HCT116 (cell line): ENCODE measurements at regions not wholly inside any gene's neighbourhood (a gene's known extent, or its start where the extent isn't known, plus 50 kb on each side); places are given as distances from the start of the nearest gene placed in this dataset.

Source experiments
- ATAC-seq: fragments of 200-7000 bp; cut with Tn5 transposase; 2 replicates; pipeline ENCODE4 v1.9.1; 2020; ENCODE audit warnings: mild to moderate bottlenecking, moderate library complexity
- BruUV-seq: library from RNA; stranded (reverse); fragments of 400-500 nt; replicated peaks from 2 replicates; lab custom pipeline; 2021; lab: Mats Ljungman, UMichigan
- CTCF ChIA-PET: fragments of 300-600 bp; sonication (Branson Sonifier 250); formaldehyde crosslinking; loops from one replicate; lab custom pipeline; 2021; ENCODE audit warnings: antibody characterized with exemption; lab: Charles Lee
- POLR2A ChIA-PET: fragments of 300-600, 350-600 bp; sonication (Branson Sonifier 250); formaldehyde crosslinking; loops from one replicate; lab custom pipeline; 2021; ENCODE audit warnings: antibody characterized with exemption; lab: Charles Lee
- RAD21 ChIA-PET, 2 experiments: fragments of 300-600 bp; sonication (Branson Sonifier 250); formaldehyde crosslinking; loops; one replicate each; lab custom pipeline; 2023; ENCODE audit warnings: low total read pairs in 2 of 2; ENCODE audit not compliant: uncharacterized antibody in 2 of 2, unreplicated experiment in 2 of 2, low non-redundant PET in 1 of 2; lab: Charles Lee
- DNase-seq: peaks from one replicate; pipeline ENCODE4 v3.0.0-alpha.2; 2010; ENCODE audit warnings: low read depth, low spot score
- H2AFZ ChIP-seq: fragments of 200-600 bp; shearing (Covaris generic), sonication (generic); 2 replicates; pipeline ENCODE4 v1.6.1; 2017; ENCODE audit warnings: low read depth, mixed run types, mixed read lengths, antibody characterized with exemption, low read length; ENCODE audit not compliant: poor library complexity, severe bottlenecking
- H3K27ac ChIP-seq: 2 replicates; pipeline ENCODE4 v1.5.1; 2012; ENCODE audit warnings: low read depth, low read length
- H3K27me3 ChIP-seq: fragments of 200-600 bp; sonication (generic); 2 replicates; pipeline ENCODE4 v1.6.1; 2016; ENCODE audit warnings: mixed run types, low read length, mixed read lengths; ENCODE audit not compliant: insufficient read depth
- H3K36me3 ChIP-seq, 2 experiments: fragments of 200-500 bp in 1 of 2; fragments of 200-600 bp in 1 of 2; sonication (Bioruptor generic) in 1 of 2; sonication (generic) in 1 of 2; 2 replicates each; pipeline versions ENCODE4 v1.5.1 to v1.6.1; 2014 to 2016; ENCODE audit warnings: low read length in 2 of 2, inconsistent platforms in 1 of 2, mixed read lengths in 1 of 2, mixed run types in 1 of 2; ENCODE audit not compliant: insufficient read depth in 2 of 2, control insufficient read depth in 1 of 2
- H3K4me1 ChIP-seq, 2 experiments: fragments of 200-600 bp in 1 of 2; sonication (generic) in 1 of 2; 2 replicates each; pipeline versions ENCODE4 v1.5.1 to v1.6.1; 2012 to 2017; ENCODE audit warnings: low read length in 2 of 2, inconsistent platforms in 1 of 2, mild to moderate bottlenecking in 1 of 2, mixed read lengths in 1 of 2, mixed run types in 1 of 2, moderate library complexity in 1 of 2; ENCODE audit not compliant: insufficient read depth in 2 of 2, control insufficient read depth in 1 of 2
- H3K4me2 ChIP-seq: fragments of 200-600 bp; sonication (generic); 2 replicates; pipeline ENCODE4 v1.6.1; 2017; ENCODE audit warnings: mixed run types, low read length, mixed read lengths
- H3K4me3 ChIP-seq, 2 experiments: fragments of 200-600 bp in 1 of 2; sonication (generic) in 1 of 2; replicated peaks in 1 of 2; 2 replicates each; pipeline ENCODE4 v1.5.1; 2011 to 2016; ENCODE audit warnings: low read length in 2 of 2, control low read depth in 1 of 2, low read depth in 1 of 2, mild to moderate bottlenecking in 1 of 2, mixed read lengths in 1 of 2, mixed run types in 1 of 2
- H3K79me2 ChIP-seq: fragments of 200-600 bp; sonication (generic); 2 replicates; pipeline ENCODE4 v1.6.1; 2017; ENCODE audit warnings: mild to moderate bottlenecking, mixed run types, low read length, moderate library complexity, mixed read lengths; ENCODE audit not compliant: insufficient read depth
- H3K9ac ChIP-seq: fragments of 200-600 bp; sonication (generic); 2 replicates; pipeline ENCODE4 v1.6.1; 2016; ENCODE audit warnings: low read length, mixed read lengths
- H3K9me2 ChIP-seq: fragments of 200-600 bp; sonication (generic), shearing (Covaris generic); 2 replicates; pipeline ENCODE4 v1.6.1; 2017; ENCODE audit warnings: mixed run types, mild to moderate bottlenecking, moderate library complexity; ENCODE audit not compliant: insufficient read depth
- H3K9me3 ChIP-seq, 2 experiments: fragments of 200-500 bp in 1 of 2; fragments of 200-600 bp in 1 of 2; sonication (Bioruptor generic) in 1 of 2; sonication (generic) in 1 of 2; 2 replicates each; pipeline ENCODE4 v1.6.1; 2014 to 2017; ENCODE audit warnings: low read length in 2 of 2, mixed read lengths in 2 of 2, inconsistent platforms in 1 of 2, low read depth in 1 of 2, mild to moderate bottlenecking in 1 of 2, mixed run types in 1 of 2, moderate library complexity in 1 of 2; ENCODE audit not compliant: control insufficient read depth in 1 of 2, insufficient read depth in 1 of 2
- H4K20me1 ChIP-seq: fragments of 200-600 bp; sonication (generic), shearing (Covaris generic); 2 replicates; pipeline ENCODE4 v1.6.1; 2017; ENCODE audit warnings: mixed run types, mild to moderate bottlenecking, moderate library complexity; ENCODE audit not compliant: insufficient read depth
- CEBPB ChIP-seq: IDR thresholded peaks from 2 replicates; pipeline ENCODE4 v1.6.1; 2012; ENCODE audit warnings: low read depth
- ELF1 ChIP-seq: IDR thresholded peaks from 2 replicates; pipeline ENCODE4 v1.6.1; 2012; ENCODE audit warnings: low read depth, borderline replicate concordance
- EZH2 ChIP-seq: fragments of 200-600 bp; sonication (generic); IDR thresholded peaks from 2 replicates; pipeline ENCODE4 v1.6.1; 2017; ENCODE audit warnings: antibody characterized with exemption, mixed run types
- JUND ChIP-seq: IDR thresholded peaks from 2 replicates; pipeline ENCODE4 v1.6.1; 2012
- SIN3A ChIP-seq: IDR thresholded peaks from 2 replicates; pipeline ENCODE4 v1.6.1; 2012; ENCODE audit warnings: low read depth
- SP1 ChIP-seq: IDR thresholded peaks from 2 replicates; pipeline ENCODE4 v1.6.1; 2012; ENCODE audit warnings: low read depth
- SRF ChIP-seq: IDR thresholded peaks from 2 replicates; pipeline ENCODE4 v1.6.1; 2012; ENCODE audit warnings: low read depth
- TCF7L2 ChIP-seq: IDR thresholded peaks from 2 replicates; pipeline ENCODE4 v1.7.0; 2011; ENCODE audit warnings: borderline replicate concordance, inconsistent platforms; ENCODE audit not compliant: insufficient read depth, insufficient read length; ENCODE audit errors: extremely low read depth
- YY1 ChIP-seq: IDR thresholded peaks from 2 replicates; pipeline ENCODE4 v1.6.1; 2011; ENCODE audit warnings: low read length, low read depth, moderate library complexity, mild to moderate bottlenecking; ENCODE audit not compliant: insufficient replicate concordance; ENCODE audit errors: extremely low read depth
- intact Hi-C: fragments of 100-400 bp; cut with micrococcal nuclease; formaldehyde crosslinking; loops from 2 replicates; pipeline ENCODE4 v1.10.0; 2022
- TF ChIP-seq, protein P1 (sequence below): IDR thresholded peaks from 2 replicates; pipeline ENCODE4 v1.6.1; 2011; ENCODE audit warnings: mild to moderate bottlenecking, low read length, moderate library complexity; ENCODE audit not compliant: insufficient replicate concordance; ENCODE audit errors: extremely low read depth
- TF ChIP-seq, protein P2 (sequence below): IDR thresholded peaks from 2 replicates; pipeline ENCODE4 v1.6.1; 2012; ENCODE audit warnings: low read depth

DNA sequence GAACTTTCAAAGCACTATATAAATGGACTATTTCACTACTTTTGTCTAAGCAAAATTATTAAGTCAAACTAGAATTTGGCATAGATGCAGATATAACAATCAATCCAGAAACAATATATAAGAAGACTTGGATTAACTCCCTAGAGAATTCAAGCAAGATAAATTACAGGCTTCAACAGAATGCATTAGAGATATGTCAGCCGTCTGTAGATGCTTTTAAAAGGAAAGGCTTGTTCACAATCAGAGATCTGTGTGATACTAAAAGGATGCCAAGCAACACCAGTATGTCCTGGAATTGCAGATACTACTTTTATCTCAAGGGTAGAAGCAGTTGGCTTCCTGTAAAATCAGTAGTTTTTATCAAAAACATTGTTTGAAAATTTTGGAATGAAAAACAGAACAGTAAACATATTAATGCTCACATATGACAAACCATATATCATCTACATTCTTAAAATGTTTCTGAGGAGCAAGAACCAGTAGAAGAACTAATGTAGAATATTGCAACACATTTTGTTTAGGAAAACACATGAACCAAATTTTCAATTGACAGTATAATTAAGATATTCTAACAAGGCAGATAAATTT is 947.9 kb upstream of the LRRN3 start (continued):
- TF ChIP-seq, protein P1, sequence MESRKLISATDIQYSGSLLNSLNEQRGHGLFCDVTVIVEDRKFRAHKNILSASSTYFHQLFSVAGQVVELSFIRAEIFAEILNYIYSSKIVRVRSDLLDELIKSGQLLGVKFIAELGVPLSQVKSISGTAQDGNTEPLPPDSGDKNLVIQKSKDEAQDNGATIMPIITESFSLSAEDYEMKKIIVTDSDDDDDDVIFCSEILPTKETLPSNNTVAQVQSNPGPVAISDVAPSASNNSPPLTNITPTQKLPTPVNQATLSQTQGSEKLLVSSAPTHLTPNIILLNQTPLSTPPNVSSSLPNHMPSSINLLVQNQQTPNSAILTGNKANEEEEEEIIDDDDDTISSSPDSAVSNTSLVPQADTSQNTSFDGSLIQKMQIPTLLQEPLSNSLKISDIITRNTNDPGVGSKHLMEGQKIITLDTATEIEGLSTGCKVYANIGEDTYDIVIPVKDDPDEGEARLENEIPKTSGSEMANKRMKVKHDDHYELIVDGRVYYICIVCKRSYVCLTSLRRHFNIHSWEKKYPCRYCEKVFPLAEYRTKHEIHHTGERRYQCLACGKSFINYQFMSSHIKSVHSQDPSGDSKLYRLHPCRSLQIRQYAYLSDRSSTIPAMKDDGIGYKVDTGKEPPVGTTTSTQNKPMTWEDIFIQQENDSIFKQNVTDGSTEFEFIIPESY: no peak

DNA sequence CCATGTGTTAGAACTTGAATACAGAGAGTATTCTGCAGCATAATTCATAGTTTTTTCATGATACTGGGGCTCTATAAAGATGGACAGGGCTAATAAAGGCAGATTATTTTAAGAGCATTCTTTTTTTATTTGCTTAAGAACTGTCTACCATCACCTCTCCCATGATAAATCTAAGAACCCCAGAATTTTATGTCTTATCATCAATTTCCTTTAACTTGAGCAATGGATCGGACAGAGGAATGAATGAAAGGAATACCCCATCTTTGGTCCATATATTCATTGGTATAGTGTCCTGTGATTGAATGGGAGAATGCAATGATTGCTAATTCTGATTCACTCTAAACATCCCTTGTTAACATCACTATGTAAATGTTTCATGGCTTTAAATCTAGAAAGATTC is 946.3 kb upstream of the LRRN3 start:
- peaks cover 0 to 7% of the 10 kb centered on the region in 2 experiments; a peak in 2 of 4 replicates for H3K9me3 ChIP-seq
- H3K27me3 ChIP-seq: no peaks in the 10 kb centered on the region
- TF ChIP-seq, protein P2, sequence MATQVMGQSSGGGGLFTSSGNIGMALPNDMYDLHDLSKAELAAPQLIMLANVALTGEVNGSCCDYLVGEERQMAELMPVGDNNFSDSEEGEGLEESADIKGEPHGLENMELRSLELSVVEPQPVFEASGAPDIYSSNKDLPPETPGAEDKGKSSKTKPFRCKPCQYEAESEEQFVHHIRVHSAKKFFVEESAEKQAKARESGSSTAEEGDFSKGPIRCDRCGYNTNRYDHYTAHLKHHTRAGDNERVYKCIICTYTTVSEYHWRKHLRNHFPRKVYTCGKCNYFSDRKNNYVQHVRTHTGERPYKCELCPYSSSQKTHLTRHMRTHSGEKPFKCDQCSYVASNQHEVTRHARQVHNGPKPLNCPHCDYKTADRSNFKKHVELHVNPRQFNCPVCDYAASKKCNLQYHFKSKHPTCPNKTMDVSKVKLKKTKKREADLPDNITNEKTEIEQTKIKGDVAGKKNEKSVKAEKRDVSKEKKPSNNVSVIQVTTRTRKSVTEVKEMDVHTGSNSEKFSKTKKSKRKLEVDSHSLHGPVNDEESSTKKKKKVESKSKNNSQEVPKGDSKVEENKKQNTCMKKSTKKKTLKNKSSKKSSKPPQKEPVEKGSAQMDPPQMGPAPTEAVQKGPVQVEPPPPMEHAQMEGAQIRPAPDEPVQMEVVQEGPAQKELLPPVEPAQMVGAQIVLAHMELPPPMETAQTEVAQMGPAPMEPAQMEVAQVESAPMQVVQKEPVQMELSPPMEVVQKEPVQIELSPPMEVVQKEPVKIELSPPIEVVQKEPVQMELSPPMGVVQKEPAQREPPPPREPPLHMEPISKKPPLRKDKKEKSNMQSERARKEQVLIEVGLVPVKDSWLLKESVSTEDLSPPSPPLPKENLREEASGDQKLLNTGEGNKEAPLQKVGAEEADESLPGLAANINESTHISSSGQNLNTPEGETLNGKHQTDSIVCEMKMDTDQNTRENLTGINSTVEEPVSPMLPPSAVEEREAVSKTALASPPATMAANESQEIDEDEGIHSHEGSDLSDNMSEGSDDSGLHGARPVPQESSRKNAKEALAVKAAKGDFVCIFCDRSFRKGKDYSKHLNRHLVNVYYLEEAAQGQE: no peak
- TF ChIP-seq ELF1 (no peak), EZH2 (no peak), YY1 (no peak), CEBPB (no peak), SP1 (no peak), SIN3A (no peak), JUND (no peak), TCF7L2 (no peak), SRF (no peak)
- TF ChIP-seq, protein P1: no peak
- H3K9me2 ChIP-seq: no peaks in the 10 kb centered on the region
- no peak overlapping the region for H3K4me3 ChIP-seq
- H3K27ac ChIP-seq: no peak overlapping the region
- BruUV-seq: no TSS peak
- ChIA-PET POLR2A (no interaction called here), RAD21 (no interaction called here), CTCF (no interaction called here)
- H3K79me2 ChIP-seq: no peaks in the 10 kb centered on the region
- intact Hi-C loops: no loop called here
- no peak overlapping the region for H3K9ac ChIP-seq
- no peak overlapping the region for H3K4me2 ChIP-seq
- ATAC-seq (no peak), DNase-seq (no peak)
- no peaks in the 10 kb centered on the region for H4K20me1 ChIP-seq
- H3K36me3 ChIP-seq: no peaks in the 10 kb centered on the region
- H3K4me1 ChIP-seq: no peaks in the 10 kb centered on the region
- no peak overlapping the region for H2AFZ ChIP-seq
